HG02870 (cell line): ENCODE measurements at regions not wholly inside any gene's neighbourhood (a gene's known extent, or its start where the extent isn't known, plus 50 kb on each side); places are given as distances from the start of the nearest gene placed in this dataset.
"Not testable (repeated sequence)": the region's sequence is repeated elsewhere in the genome, so short reads cannot be mapped to it uniquely, and the experiment has no call there.

Experiments used
- ATAC-seq: cut with Tn5 transposase; IDR thresholded peaks from one replicate; pipeline ENCODE4 v1.9.1; 2021; ENCODE audit warnings: mild to moderate bottlenecking, moderate library complexity; ENCODE audit not compliant: unreplicated experiment

DNA sequence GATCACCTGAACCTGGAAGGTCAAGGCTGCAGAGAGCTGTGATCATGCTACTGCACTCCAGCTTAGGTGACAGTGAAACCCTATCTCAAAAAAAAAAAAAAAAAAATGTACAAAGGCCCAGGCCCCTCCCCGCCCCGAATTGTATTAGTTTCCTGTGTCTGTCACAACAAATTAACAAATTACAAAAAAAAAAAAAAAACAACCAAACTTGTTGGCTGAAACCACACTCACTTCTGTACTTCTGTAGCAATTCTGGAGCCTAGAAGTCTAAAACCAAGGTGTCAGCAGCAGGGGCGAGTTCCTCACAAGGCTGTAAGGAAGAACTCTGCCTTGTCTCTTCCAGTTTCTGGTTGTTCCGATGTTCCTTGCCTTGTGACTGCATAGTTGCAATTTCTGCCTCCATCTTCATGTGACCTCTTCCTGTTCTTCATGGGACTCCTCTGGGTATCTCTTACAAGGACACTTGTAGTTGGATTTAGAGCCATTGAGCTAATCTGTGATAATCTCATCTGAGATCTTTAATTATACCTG lies 100.8 kb upstream of the ZSWIM2 start:
- no peak for ATAC-seq

DNA sequence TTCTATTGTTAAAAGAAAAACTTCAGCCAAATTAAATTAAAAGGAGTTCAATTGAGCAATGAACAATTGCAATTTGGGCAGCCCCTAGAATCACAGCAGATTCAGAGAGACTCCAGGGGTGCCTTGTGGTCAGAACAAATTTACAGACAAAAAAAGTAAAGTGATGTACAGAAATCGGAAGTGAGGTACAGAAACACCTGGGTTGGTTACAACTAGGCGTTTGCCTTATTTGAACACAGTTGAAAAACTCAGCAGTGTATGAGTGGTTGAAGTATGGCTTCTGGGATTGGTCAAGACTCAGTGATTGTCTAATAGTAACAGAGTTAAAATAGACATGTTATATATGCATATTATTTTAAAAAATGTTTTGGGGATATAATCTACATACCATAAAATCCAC lies 98.5 kb upstream of the ZSWIM2 start:
- ATAC-seq = no peak

DNA sequence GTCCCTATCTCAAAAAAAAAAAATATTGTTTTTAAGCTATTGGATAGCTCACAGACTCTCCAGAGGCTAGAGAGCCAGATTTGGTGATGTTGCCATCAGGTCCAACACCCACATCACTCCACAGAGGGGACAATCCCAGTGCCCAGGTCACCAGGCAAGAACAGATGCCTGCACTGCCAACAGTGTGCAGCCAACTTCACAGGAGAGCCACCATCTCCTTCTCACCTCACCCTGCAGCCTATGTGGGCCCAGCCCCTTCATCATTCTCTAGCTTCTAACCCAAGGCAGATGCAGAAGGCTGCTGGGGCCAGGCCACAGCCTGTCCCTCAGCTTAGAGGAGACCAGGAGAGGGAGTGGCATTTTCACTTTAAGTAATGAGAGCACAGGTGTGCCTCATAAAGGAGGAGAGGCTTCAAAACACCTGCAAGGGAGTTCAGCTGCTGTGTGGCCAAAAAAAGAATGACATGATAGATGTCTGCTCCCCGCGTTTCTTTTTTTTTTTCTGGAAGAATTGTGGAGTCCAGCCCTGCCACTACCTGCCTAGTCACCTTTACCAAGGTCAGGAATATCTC lies 98.0 kb upstream of the ZSWIM2 start:
- no peak for ATAC-seq

DNA sequence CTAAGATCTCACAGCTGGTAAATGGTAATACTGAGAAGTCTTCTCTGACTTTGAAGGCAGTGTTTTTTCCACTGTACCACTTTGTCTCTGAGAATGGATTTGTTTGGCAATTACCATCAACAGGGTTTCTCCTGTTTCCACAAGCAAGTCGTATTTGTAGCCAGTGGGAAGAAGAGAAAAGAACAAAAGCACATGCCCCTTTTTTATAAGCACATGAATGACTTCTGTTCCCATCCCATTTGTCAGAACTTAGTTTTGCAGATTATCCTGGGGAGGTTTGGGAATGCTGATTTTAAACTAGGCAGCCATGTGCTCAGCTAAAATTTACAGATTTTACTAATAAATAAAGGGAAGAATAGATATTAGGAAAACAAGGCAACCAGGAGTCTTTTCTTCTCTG lies 92.9 kb upstream of the ZSWIM2 start:
- no peak for ATAC-seq

GRCh38 chr2:186940463-186940862 lies 91.5 kb upstream of the ZSWIM2 start:
- no peak for ATAC-seq

DNA sequence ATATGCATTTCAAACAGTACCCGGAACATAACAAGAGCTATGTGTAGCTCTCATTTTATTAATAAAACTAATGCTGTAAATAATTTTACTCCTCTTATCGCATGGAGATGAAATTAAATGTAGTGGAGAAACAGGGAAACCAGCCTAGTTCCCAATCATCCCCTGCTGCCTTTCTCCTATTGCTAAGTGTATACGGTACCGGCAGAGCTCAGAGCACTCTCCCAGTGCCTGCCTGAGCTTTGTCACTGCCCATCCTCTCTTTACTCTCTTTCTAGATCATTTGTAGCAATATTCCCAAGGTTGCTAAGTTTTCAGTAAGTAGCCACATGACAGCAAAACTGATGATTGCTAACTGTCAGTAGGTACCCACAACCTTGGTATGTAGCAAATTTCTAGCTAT lies 85.5 kb upstream of the ZSWIM2 start:
- ATAC-seq = no peak

GRCh38 chr2:186927867-186928191 lies 78.9 kb upstream of the ZSWIM2 start:
- ATAC-seq = no peak

DNA sequence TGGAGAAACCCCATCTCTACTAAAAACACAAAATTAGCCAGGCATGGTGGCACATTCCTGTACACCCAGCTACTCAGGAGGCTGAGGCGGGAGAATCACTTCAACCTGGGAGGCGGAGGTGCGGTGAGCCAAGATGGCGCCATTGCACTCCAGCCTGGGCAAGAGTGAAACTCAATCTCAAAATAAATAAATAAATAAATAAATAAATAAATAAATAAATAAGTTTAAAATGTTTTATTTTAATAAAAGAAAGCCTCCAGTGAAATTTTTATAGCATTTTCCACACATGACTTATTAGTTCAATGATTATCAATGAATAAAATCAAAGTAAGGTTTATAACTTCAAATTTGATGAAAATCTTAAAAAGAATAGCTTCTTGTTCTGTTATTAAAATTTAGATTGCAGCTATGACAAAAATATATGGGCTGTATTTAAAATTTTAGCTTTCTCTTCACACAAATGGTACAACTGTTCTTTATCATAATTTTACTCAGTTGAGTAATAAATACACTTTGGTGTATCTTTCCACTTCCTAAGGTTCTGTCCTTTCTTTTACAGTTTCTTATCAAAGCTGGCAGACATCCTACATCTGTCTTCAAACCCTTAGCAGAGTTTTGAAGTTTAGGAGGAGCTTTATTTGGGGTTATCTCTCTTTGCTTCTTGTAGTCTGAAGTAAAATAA lies 78.4 kb upstream of the ZSWIM2 start:
- ATAC-seq = no peak

- no peak for ATAC-seq
Observed at GRCh38 chr2:186925514-186925913, 76.5 kb upstream of the ZSWIM2 start.

- not testable (repeated sequence) for ATAC-seq
Observed at GRCh38 chr2:186922316-186922715, 73.3 kb upstream of the ZSWIM2 start.

- ATAC-seq = no peak
Observed at GRCh38 chr2:186919296-186919695, 70.3 kb upstream of the ZSWIM2 start.

- ATAC-seq = no peak
Observed at GRCh38 chr2:186918495-186918894, 69.5 kb upstream of the ZSWIM2 start.

DNA sequence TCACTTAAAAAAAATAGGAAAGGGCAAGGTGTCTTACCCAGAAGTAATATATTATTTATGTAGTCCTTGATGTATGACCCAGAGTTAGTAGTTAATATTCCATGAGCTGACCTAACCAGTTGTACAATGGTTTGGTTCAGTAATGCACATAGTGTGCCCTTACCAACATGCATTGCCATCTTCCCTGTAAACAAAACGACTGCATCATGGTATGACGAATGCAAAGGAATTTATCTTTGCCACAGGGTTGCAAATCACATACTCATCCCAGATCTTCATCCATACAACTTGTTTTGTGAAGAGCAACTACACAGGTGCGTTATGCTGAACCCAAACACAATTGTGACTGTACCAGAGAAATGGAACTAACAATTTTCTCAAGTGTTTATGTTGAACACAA lies 68.9 kb upstream of the ZSWIM2 start:
- ATAC-seq = no peak

- ATAC-seq = peak; percentile 99
Observed at GRCh38 chr2:186913870-186914269, 64.9 kb upstream of the ZSWIM2 start.

GRCh38 chr2:186912979-186913378 lies 64.0 kb upstream of the ZSWIM2 start:
- no peak for ATAC-seq

- ATAC-seq = no peak
Observed at GRCh38 chr2:186911551-186912085, 62.6 kb upstream of the ZSWIM2 start.

GRCh38 chr2:186910996-186911395 lies 62.0 kb upstream of the ZSWIM2 start:
- no peak for ATAC-seq

DNA sequence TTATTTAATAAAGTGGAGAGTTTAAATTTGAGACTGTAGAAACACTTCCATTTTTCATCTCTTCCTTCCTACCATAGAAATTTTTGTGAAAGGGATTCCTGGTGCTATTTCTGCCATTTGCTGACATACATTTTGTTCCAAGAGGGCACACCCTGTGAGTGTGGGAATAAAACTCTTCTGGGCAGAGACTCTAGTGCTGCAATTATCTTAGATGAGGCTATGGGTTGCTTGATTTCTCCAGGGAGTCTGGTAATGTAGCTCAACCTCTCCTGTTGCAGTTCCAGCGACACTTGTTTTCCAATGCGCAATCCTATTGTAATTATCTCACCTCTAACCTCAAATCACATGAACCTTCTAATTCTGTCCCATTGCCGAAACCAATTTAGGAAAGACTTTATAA lies 60.1 kb upstream of the ZSWIM2 start:
- no peak for ATAC-seq

- ATAC-seq = no peak
Observed at GRCh38 chr2:186907897-186908296, 58.9 kb upstream of the ZSWIM2 start.

DNA sequence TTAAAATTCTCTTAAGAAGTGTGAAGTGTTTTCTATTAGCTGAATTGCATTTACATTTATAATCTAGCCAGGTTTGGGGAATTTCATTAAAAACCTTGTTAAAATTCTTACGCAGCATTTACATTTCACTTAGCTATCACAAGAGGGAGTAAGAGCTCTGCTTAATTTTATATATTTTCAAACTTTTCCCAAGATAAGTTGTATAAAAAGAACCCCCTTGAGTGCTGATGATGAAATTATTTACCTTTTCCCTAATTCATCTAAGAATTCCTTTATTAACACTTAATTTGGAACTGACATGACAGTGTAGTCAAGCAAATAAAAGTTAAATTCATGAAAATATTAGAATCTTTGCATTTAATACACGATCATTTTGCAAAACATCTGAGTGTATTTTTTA lies 54.2 kb upstream of the ZSWIM2 start:
- no peak for ATAC-seq
